Prostate gland (tissue), 2 donors: ENCODE measurements at regions not wholly inside any gene's neighbourhood (a gene's known extent, or its start where the extent isn't known, plus 50 kb on each side); places are given as distances from the start of the nearest gene placed in this dataset.

Source experiments
- CTCF ChIP-seq, 4 experiments: fragments of 200-600 bp in 2 of 4; fragments of 450-650 bp in 2 of 4; sonication (generic) in 2 of 4; IDR thresholded peaks; 1 replicate in 3 of 4; 2 replicates in 1 of 4; pipeline ENCODE4 v1.5.1; 2016 to 2019; ENCODE audit warnings: antibody characterized with exemption in 4 of 4, mild to moderate bottlenecking in 2 of 4, moderate library complexity in 2 of 4
- POLR2AphosphoS5 ChIP-seq: sonication (generic); formaldehyde crosslinking; IDR thresholded peaks from one replicate; pipeline ENCODE4 v1.6.1; 2017; ENCODE audit warnings: antibody characterized with exemption

- no peak for TF ChIP-seq CTCF (IDR thresholded peaks at IDR 0.05)
- no peak for TF ChIP-seq POLR2AphosphoS5
Observed at GRCh38 chr13:22085001-22085400, 414.1 kb downstream of the FGF9 start.
